HG03469 (cell line): ENCODE measurements at regions not wholly inside any gene's neighbourhood (a gene's known extent, or its start where the extent isn't known, plus 50 kb on each side); places are given as distances from the start of the nearest gene placed in this dataset.

ENCODE experiments used
- ATAC-seq: cut with Tn5 transposase; IDR thresholded peaks from one replicate; pipeline ENCODE4 v1.9.1; 2021; ENCODE audit warnings: mild to moderate bottlenecking, moderate library complexity, moderate number of reproducible peaks; ENCODE audit not compliant: unreplicated experiment

DNA sequence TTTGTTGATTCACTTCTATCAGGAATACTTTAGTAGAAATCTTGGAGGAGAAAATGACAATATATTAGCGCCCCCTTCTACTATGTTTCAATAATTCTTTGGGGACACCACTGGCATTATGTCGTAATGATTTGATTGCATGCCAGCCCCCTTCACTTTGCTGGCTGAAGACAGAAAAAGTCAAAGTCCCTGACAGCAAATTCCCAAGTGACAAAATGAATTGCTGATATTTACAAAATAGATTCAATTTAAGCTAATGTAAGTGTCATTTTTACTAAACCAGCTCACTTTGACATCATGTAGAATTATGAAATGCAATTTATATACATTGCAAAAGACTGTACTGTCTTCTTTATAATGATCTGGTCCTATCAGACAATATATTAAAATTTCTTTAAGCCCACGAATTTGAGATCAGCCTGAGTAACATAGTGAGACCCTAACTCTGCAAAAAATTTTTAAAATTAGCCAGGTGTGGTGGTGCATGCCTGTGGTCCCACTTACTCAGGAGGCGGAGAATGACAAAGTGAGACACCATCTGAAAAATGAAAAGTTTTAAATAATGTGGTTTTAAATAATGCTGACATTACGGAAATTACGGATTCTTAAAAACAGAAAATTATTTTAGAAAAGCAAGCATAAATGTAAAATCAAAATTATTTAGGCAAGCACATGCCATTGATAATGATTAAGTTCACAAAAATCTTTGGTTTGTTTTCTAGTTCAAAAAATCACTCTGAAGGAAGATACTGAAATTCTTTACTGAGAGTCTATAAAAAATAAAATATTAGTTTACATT, 520.1 kb upstream of the PKDCC start:
- ATAC-seq: no peak

DNA sequence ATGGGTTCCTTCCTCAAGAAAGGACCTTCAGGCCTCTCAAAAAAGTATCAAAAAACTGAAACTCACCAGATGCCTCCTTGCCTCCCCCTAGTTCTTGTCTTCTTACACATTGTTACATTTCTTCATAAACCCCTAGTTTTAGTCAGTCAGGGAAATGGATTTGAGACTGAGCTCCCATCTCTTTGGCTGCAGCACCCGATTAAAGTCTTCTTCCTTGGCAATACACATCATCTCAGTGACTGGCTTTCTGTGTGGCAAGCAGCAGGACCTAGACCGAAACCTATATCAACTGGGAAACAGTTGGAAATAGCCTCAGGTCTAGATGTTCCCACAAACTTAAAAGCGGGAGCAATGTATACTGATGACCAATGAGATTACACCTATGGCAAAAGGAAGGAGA, 512.2 kb upstream of the PKDCC start:
- no peak for ATAC-seq

DNA sequence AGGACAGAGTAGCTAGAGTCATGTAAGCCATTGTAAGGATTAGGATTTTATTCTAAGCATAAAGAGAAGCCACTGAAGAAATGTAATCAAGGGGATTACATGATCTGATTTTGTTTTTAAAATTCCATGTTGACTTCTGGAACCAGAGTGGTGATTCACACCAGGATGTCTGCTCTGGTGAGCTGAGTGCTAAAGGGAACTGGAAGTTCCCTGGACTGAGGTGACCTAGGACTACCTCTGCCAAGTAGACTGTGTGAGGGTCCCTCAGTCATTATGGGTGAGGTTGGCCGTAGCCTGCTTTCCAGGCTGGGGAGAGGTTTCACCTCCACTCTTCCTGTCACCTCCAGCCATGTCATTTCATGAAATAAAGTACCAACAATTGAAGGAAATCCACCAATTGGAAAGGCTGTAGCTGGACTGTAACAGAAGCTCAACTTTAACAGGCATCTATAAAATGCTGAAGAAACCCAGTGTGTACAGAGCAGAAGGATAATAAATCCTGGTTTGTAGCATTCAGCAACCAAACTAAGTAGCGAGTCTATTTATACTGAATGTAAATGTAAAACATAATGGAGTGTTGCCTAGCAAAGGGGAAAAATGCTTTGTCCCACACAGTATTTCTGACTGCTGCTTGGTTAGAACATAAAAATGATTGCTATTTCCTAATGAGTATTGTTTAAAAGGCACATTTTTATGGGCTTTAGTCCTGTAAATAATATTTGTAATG, 507.4 kb upstream of the PKDCC start:
- ATAC-seq: no peak

DNA sequence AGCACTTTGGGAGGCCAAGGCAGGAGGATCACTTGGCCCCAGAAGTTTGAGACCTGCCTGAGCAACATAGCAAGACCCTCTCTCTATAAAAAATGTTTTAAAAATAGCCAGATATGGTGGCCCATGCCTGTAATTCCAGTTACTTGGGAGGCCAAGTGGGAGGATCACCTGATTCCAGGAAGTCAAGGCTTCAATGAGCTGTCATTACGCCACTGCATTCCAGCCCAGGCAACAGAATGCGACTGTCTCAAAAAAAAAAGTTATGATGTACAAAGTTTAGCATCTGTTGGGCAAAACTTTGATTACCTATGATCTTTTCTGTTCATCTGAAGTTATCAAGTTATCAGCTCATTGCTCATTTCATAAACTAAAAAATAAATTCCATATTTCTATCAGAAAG, 504.1 kb upstream of the PKDCC start:
- ATAC-seq: no peak

DNA sequence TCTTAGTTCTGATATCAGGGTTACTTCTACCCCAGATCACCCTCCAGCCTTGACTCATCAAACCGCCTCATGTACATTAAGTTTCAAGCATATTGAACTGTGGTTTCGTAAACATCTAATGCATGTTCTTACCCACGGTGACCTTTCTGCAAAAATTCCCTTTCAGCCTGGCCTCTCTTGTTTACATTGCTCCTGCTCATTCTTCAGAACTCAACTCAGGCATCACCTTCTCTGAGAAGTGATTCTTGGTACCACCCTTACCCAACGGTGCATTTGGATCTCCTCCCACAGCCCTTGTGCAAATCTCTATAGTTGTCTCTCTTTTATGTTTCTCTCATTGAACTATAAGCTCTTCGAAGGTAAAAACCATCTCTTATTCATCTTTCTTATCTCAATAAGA, 503.1 kb upstream of the PKDCC start:
- no peak for ATAC-seq

DNA sequence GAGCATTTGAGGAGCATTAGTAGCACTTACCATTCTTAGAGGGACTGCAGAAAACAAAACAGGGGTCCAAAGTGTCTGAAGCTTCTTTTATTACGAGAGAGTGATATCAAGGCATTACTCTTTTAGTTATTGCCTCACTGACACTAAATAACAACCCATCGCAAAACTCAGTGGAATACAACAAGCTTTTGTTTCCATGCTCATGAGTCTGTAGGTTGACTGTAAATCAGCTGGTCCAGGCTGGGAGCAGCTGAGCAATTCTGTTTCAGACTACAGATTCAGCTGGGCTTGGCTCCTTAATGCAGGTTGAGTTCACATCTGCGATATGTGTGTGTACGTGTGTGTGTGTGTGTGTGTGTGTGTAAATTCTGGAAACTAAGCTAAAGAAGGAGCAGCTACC, 501.8 kb upstream of the PKDCC start:
- no peak for ATAC-seq

DNA sequence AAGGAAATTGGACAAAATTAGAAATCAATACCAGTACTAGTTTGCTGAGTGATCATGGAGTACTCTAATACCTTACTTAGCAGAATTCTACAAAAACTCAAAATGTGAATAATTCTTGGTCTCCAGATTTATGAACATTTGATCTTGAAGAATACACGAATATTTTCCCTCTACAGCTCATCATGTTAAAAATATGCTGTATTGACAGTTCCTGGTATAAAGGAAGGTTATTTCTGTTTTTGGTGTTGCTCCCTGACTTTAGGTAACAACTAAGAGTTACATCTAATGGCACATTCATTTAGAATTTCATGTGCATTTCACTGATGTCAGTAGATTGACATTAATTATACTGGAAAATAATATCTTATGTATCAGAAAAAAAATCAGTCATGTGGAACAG, 479.2 kb upstream of the PKDCC start:
- no peak for ATAC-seq

DNA sequence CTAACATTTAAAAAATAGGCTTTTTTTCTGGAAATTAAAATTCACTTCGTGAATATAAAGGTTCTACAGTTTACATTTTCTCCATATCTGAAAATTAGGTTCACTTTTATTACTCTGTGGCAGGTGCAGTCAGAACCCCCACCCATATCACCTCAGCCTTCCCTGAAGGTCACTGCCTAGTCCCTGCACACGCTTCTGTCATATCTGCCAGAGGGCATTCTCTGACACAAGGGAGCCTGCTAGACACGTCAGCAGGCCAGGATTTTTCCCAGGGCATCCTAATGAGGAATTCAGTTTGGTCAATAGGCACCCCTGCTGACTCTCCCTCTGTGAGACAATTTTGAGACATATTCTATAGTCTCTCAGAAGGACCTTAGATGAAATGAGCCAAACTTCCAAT, 475.7 kb upstream of the PKDCC start:
- no peak for ATAC-seq

DNA sequence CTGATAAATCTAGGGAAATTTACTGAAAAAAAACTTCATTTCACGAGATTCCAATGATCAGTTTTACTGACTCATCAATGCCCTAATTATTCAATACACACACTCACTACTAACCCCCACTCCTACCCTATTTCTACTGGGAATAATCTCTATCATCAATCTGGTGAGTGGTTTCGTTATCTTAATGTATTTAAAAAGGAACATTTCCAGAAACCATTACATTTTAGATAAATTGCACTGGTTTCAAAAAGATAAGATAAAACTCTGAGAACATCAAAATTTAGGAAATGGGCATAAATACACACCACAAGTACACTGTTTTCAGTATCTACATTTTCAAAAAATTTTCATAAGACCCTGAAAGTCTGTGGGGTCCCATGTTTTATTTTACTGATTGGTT, 471.4 kb upstream of the PKDCC start:
- ATAC-seq: no peak

DNA sequence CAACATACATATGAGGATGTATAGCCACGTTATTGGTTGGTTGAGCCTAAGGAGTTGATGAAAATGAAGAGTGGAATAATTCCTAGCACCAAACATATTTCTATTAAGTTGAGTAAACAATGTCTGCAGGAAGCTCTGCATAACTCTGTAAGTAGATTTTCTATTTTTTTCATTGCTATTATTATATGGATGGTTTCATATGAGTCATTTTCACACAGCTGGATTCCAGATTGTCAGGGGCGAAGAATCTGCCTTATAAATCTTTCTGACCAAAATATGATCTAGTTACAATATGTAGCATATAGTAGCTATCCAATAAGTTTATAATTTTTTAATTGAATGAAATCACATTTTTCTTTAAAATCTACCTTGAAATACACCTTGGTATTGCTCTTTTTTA, 468.0 kb upstream of the PKDCC start:
- no peak for ATAC-seq

DNA sequence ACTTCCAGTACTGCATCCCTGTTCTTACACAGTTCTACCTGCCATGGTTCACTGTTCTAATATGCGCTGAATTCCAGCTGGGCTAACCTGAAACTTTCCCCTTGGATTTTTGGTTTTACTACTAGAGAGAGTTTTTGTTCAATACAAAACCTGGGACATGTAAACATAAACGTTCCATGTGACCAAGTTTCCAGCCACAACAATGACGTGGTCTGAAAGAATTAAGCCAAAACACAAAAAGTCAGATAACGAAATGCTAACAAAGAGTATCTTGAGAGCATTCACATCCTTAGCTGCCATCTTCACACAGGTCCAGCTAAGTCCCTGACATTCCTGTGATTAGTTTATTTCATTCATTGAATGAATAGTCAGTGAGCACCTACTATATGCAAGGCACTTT, 467.0 kb upstream of the PKDCC start:
- no peak for ATAC-seq

DNA sequence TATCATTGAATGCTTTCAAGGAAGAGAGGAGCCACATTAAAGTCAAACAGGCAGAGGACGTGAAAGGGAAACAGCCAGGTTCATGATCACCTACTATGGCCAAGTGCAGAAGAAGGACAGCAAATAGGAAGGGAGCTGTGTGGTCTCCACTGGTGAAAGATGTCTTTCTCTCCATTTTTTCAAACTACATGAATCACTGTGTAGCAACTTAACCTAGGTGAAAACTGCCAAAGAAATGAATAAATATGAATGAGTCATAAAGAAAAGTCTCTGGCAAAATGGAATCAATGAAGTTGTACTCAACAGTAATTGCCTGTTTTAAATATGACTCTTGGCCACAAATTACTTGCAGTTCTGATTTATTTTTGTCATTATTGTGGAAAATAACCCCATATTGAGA, 452.6 kb upstream of the PKDCC start:
- ATAC-seq: no peak

DNA sequence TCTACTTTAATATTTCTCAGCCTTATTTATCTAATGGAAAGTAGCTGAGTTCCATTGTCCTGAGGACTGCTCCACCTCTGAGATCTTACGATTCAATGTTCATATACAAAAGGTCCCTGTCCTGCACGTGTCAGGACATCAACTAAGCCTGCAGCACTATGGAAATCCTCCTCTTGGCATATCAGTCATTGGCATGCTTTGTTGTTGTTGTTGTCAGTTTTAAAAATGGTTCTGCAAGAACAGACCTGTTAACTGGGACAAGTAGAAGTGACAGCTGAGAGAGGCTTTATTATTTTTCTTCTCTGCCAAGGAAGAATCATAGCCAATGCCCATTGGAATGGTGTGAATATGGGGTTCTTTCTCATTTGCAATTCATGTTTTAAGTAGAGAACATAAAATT, 450.1 kb upstream of the PKDCC start:
- no peak for ATAC-seq

DNA sequence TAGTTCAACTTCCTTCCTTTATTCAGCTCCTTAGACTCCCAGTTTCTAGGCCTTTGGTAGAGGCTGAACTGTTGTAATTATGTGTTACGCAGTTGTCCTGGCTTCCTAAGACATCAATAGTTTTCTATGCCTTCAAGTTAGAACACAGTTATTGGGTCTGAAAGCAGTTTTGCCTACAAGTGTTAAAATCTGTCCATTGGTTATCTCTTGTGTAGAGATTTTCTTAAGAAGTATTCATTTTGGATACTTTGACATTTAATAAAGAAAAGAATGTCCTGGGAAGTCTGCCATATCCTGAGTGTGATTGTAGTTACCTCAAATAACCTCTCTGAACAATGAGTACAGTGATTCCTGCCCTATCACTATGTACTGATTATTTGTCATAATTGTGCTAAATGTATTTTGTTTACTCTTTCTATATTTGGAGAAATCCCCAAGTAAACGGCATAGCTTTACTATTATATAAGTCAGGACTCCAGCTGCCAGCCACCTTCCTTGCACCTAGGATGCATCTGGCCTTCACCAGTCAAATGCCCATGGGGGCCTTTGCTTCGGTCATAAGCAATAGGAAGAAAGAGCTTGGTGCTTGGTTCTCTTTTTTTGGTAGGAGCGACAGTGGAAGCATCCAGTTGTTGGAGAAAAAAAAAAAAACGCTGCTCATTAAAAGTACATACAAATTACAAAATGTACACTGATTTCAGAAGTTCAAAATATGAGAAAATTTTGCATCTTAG, 449.5 kb upstream of the PKDCC start:
- no peak for ATAC-seq

DNA sequence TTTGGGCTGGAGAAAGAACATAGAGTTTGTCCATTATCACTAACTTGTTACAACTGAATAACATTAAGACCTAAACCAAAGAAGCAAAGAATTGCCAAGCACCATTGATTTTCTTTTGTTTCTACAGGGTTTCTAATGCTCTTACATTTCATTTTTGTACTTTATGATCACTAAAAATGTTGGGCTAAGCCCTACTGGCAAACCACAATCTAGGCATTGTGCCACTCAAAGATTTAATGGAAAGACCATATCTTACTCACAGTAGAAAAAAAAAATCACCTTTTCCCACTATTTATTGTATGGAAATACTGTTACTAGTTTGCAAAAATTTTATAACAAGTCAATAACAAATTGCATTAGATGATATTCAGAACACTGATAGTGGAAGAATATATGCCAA, 447.4 kb upstream of the PKDCC start:
- no peak for ATAC-seq

DNA sequence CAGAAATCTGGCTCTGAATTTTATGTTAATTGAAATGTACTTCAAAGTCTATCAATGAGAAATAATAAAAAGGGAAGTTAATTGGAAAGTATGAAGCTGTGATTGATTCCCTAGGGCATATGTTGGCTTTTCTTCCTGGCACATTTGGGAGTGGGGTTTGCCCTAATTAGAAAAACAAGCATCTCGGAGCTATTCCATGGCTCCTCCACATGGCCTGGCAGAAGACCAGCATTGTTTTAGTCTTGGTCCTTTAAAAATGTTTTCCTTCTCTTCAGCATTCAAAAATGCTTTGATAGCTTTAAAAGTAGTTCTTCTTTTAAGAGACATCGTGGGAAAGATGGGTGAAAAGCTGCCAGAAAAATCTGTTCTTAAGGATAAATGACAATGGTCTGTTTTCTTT, 445.5 kb upstream of the PKDCC start:
- no peak for ATAC-seq

DNA sequence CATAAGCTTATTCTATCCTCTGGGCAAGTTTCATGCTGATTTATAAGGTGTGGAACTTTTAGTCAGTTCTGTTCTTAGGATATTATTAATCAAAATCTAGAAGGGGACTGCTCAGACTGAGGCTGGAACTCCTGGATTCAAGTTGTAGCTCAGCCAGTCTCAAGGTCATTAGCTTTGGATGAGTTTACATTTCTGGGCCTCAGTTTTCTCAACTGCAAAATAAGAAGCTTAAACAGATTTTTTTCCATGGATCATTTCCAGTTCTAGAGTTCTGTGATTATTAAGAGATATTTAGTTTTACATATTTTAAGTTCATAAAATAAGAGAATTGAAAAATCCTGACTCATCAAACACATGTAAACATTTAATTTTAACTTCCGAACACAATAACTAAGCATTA, 442.5 kb upstream of the PKDCC start:
- ATAC-seq: no peak

DNA sequence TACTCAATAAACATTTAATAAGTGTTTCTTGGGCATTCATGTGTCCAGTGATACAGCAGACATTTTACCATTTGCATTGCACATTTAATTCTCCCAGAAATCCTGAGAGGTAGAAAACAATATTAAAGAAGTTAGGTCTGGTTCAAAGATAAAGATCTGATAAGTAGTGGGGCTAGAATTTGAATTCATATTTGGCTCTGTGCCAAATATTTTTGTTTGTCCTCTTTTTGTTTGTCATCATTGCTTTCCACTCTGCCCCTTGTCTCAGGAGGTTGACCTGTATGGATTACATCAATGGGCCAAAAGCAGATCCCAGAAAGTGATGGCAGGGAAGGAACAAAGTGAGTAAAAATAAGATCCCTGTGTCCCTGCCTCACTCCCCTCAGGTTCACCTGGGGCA, 441.9 kb upstream of the PKDCC start:
- ATAC-seq: no peak

DNA sequence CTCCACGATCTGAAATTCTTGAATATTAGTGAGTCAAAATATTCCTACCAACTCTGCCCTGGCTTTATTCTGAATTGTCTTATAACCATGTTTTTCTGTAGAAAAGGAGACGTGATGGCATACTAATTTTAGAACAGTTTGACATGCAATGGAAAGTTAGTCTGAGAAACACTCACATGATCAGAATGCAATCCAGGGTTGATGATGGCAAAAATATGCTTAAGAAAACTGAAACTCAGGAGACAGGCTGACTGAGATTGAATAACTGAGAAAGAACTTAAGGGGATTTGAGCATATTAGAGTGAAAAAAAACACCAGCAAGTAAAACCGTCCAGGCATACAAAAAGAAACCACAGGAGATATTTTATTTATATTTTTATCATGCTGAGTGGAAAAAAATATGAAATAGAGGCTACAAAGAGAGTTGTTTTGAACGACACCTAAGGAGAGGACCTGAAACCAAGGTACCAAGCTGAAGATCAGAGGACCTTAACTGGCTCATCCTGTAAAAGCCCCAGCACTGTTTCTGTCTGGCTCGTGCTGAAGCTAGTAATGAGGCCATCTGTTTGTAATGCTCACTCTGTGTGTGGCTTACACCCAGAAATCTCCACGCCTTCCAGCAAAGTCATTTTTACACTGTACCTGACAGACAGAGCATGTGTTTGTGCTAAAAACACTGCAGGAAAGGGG, 437.2 kb upstream of the PKDCC start:
- ATAC-seq: no peak

DNA sequence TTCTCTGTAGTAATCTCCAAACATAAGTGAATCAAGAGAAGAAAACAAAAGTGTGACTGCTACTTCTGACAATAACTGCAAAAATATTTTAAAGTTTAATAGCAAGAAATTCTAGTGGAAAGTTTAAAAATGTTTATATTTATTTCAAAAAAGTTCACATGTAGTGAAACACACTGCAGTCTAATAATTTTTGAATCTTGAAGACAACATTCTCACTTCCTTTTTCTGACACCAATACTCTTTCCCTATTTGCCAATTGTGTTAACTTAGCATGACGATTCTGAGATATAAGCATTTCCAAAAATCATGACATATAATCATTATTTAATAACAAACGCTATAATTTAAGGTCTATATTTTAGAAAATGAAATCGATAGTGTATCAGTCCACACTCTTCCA, 429.1 kb upstream of the PKDCC start:
- ATAC-seq: no peak

DNA sequence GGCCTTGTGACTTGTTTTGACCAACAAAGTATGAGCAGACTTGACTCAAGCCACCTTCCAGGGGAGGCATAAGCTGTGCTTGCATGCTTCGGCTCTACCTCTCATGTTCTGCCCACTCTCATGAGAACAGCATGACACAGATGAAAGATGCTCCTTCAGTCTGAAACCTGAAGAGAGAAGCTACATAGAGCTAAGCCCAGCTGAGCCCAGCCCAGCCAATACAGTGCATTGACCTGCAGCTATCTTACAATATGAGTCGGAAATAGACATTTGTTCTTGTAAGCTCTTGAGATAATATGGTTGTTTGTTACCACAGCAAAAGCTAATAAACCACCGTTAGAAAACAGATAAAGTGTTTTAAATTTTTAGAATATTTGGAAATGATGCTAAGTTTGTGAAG, 426.7 kb upstream of the PKDCC start:
- no peak for ATAC-seq
